ENCODE measurements at regions not wholly inside any gene's neighbourhood (a gene's known extent, or its start where the extent isn't known, plus 50 kb on each side); places are given as distances from the start of the nearest gene placed in this dataset.

DNA sequence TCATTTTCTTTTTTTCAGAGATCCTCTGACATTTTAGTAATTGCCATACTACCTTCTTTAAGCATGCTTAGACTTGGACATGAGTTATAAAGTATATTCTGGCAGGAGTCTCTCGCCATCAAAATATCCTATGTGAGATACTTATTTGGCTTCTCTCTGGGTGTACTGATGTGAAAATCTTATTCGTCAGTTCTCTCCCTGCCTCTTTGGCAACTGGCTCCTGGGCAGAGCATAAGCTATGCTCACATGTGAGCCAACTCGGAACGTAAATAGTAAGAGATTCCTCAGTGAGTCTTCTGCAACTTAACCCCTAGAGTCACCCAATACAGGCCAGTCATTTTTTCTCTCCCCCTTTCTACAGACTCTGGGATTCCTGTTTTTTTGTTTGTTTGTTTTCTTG lies 91.6 kb downstream of the MAGEB17 start:
- no peak for TF ChIP-seq POLR2A (IDR thresholded peaks at IDR 0.05)
- TF ChIP-seq, protein P1, sequence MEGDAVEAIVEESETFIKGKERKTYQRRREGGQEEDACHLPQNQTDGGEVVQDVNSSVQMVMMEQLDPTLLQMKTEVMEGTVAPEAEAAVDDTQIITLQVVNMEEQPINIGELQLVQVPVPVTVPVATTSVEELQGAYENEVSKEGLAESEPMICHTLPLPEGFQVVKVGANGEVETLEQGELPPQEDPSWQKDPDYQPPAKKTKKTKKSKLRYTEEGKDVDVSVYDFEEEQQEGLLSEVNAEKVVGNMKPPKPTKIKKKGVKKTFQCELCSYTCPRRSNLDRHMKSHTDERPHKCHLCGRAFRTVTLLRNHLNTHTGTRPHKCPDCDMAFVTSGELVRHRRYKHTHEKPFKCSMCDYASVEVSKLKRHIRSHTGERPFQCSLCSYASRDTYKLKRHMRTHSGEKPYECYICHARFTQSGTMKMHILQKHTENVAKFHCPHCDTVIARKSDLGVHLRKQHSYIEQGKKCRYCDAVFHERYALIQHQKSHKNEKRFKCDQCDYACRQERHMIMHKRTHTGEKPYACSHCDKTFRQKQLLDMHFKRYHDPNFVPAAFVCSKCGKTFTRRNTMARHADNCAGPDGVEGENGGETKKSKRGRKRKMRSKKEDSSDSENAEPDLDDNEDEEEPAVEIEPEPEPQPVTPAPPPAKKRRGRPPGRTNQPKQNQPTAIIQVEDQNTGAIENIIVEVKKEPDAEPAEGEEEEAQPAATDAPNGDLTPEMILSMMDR (IDR thresholded peaks at IDR 0.05): no peak

All from thyroid gland (tissue), 4 donors.